DND-41 (cell line): ENCODE measurements at regions not wholly inside any gene's neighbourhood (a gene's known extent, or its start where the extent isn't known, plus 50 kb on each side); places are given as distances from the start of the nearest gene placed in this dataset.

ENCODE experiments used
- CTCF ChIP-seq: IDR thresholded peaks from 2 replicates; pipeline ENCODE4 v1.5.1; 2012; ENCODE audit warnings: borderline replicate concordance, low read length, moderate library complexity, mild to moderate bottlenecking; ENCODE audit not compliant: poor library complexity, severe bottlenecking; ENCODE audit errors: extremely low read depth
- EZH2 ChIP-seq: IDR thresholded peaks from 3 replicates; pipeline ENCODE4 v1.6.1; 2012; ENCODE audit warnings: borderline replicate concordance, low read depth, mild to moderate bottlenecking, moderate library complexity, low read length, inconsistent platforms; ENCODE audit not compliant: severe bottlenecking

- TF ChIP-seq CTCF (no peak), EZH2 (no peak)
Measured at GRCh38 chr11:13169709-13170108, 107.9 kb upstream of the BMAL1 start.
